Hepatocyte (in vitro differentiated cells): ENCODE measurements at regions not wholly inside any gene's neighbourhood (a gene's known extent, or its start where the extent isn't known, plus 50 kb on each side); places are given as distances from the start of the nearest gene placed in this dataset.

Experiments used
- DNase-seq: peaks from one replicate; pipeline ENCODE4 v3.0.0-alpha.2; 2016; ENCODE audit warnings: low spot score
- H2AFZ ChIP-seq: fragments of 200-600 bp; sonication (generic); 2 replicates; pipeline ENCODE4 v1.6.0; 2016; ENCODE audit warnings: antibody characterized with exemption, mild to moderate bottlenecking
- H3K27ac ChIP-seq: fragments of 200-600 bp; sonication (generic); 2 replicates; pipeline ENCODE4 v1.5.1; 2016; ENCODE audit warnings: mild to moderate bottlenecking
- H3K27me3 ChIP-seq: fragments of 200-600 bp; sonication (generic); 2 replicates; pipeline ENCODE4 v1.6.1; 2016
- H3K36me3 ChIP-seq: fragments of 200-600 bp; sonication (generic); replicated peaks from 2 replicates; pipeline ENCODE4 v1.5.1; 2016; ENCODE audit warnings: low read depth; ENCODE audit not compliant: insufficient read depth
- H3K4me1 ChIP-seq: fragments of 200-600 bp; sonication (generic); 2 replicates; pipeline ENCODE4 v1.5.1; 2016; ENCODE audit warnings: mild to moderate bottlenecking, moderate library complexity; ENCODE audit not compliant: insufficient read depth
- H3K4me2 ChIP-seq: fragments of 200-600 bp; sonication (generic); 2 replicates; pipeline ENCODE4 v1.6.0; 2016
- H3K4me3 ChIP-seq: fragments of 200-600 bp; sonication (generic); 2 replicates; pipeline ENCODE4 v1.5.1; 2016; ENCODE audit warnings: mild to moderate bottlenecking
- H3K79me2 ChIP-seq: fragments of 200-600 bp; sonication (generic); 2 replicates; pipeline ENCODE4 v1.6.0; 2017; ENCODE audit warnings: mild to moderate bottlenecking
- H3K9me2 ChIP-seq: fragments of 200-600 bp; sonication (generic); replicated peaks from 2 replicates; pipeline ENCODE4 v1.6.0; 2017; ENCODE audit warnings: mild to moderate bottlenecking; ENCODE audit not compliant: insufficient read depth
- H3K9me3 ChIP-seq: fragments of 200-600 bp; sonication (generic); 2 replicates; pipeline ENCODE4 v1.5.1; 2016; ENCODE audit warnings: low read depth, mild to moderate bottlenecking
- H4K20me1 ChIP-seq: fragments of 200-600 bp; sonication (generic); 2 replicates; pipeline ENCODE4 v1.6.0; 2016; ENCODE audit warnings: mild to moderate bottlenecking; ENCODE audit not compliant: insufficient read depth, poor library complexity, severe bottlenecking
- EZH2 ChIP-seq: fragments of 200-600 bp; sonication (generic); IDR thresholded peaks from 2 replicates; pipeline ENCODE4 v1.6.1; 2016; ENCODE audit warnings: antibody characterized with exemption, mild to moderate bottlenecking, borderline replicate concordance
- EZH2phosphoT487 ChIP-seq: fragments of 200-600 bp; sonication (generic); IDR thresholded peaks from one replicate; pipeline ENCODE4 v1.6.1; 2018; ENCODE audit warnings: antibody characterized with exemption, mild to moderate bottlenecking, low read depth, moderate library complexity; ENCODE audit not compliant: unreplicated experiment, severe bottlenecking
- WGBS: methylation state at CpG from one replicate; pipeline ENCODE4 v1.1.6; 2016; ENCODE audit warnings: low lambda C conversion rate; ENCODE audit errors: missing lambda C conversion rate; 5-methylcytosine and 5-hydroxymethylcytosine counted together
- TF ChIP-seq, protein P1 (sequence below): fragments of 200-600 bp; sonication (generic); IDR thresholded peaks from 2 replicates; pipeline ENCODE4 v1.5.1; 2016; ENCODE audit warnings: antibody characterized with exemption, mild to moderate bottlenecking; ENCODE audit not compliant: poor library complexity

DNA sequence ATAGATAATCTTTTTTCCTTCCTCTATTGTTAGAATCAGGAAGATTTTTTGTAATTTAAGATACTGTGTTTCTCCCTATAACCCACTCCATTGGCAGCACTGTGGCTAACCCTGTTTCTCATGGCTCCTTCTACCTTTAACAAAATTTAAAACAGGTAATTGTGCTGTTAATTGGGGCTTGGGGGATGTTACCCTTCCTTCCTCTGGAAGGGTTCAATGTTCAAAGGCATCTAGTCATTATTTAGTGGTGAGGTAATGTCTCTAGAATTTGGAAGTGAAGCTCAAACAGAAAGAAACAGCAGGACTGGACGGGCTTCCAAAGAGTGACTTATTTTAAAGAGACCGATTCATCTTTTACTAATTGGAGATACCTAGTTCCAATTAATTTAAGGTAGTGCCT lies 166.4 kb downstream of the TRIML1 start:
- no peak for TF ChIP-seq EZH2
- TF ChIP-seq, protein P1, sequence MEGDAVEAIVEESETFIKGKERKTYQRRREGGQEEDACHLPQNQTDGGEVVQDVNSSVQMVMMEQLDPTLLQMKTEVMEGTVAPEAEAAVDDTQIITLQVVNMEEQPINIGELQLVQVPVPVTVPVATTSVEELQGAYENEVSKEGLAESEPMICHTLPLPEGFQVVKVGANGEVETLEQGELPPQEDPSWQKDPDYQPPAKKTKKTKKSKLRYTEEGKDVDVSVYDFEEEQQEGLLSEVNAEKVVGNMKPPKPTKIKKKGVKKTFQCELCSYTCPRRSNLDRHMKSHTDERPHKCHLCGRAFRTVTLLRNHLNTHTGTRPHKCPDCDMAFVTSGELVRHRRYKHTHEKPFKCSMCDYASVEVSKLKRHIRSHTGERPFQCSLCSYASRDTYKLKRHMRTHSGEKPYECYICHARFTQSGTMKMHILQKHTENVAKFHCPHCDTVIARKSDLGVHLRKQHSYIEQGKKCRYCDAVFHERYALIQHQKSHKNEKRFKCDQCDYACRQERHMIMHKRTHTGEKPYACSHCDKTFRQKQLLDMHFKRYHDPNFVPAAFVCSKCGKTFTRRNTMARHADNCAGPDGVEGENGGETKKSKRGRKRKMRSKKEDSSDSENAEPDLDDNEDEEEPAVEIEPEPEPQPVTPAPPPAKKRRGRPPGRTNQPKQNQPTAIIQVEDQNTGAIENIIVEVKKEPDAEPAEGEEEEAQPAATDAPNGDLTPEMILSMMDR, result no peak
- no peak for TF ChIP-seq EZH2phosphoT487
- Histone ChIP-seq H3K27me3 (no peaks in the 10 kb centered on the region), H3K4me2 (no peak overlapping the region), H3K79me2 (no peaks in the 10 kb centered on the region), H3K36me3 (no peaks in the 10 kb centered on the region), H3K27ac (no peak overlapping the region), H3K4me3 (no peak overlapping the region), H2AFZ (no peak overlapping the region), H4K20me1 (no peaks in the 10 kb centered on the region), H3K4me1 (no peaks in the 10 kb centered on the region), H3K9me2 (no peaks in the 10 kb centered on the region), H3K9me3 (no peaks in the 10 kb centered on the region)
- 78% methylated on average over 2 of the region's 2 CpGs for WGBS
- DNase-seq, result no peak

DNA sequence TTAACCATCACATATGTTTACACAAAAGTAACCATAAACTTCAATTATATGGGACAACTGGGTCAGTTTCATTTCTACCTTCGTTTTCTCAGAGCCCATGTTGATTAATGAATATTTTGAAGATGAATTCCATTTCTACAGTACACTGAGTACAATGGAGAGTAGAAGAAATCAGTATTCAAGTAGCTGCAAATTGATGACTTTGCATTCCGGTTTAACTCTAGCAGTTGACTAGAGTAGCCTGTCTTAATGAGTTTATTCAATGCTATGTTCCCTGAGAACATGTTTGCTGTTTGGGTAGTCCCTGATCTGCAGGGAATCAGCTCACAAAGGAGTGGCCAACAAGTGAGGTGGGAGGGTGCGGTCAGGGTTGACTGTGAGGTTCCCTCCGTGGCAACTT lies 168.3 kb downstream of the TRIML1 start:
- Histone ChIP-seq H3K27ac (no peak overlapping the region), H3K4me2 (no peak overlapping the region), H4K20me1 (no peaks in the 10 kb centered on the region), H3K27me3 (no peaks in the 10 kb centered on the region), H3K4me3 (no peak overlapping the region), H3K79me2 (no peaks in the 10 kb centered on the region), H2AFZ (no peak overlapping the region), H3K4me1 (no peaks in the 10 kb centered on the region), H3K9me3 (no peaks in the 10 kb centered on the region), H3K36me3 (no peaks in the 10 kb centered on the region), H3K9me2 (no peaks in the 10 kb centered on the region)
- TF ChIP-seq EZH2, result no peak
- TF ChIP-seq, protein P1, result no peak
- no peak for TF ChIP-seq EZH2phosphoT487
- 85% methylated on average over 4 of the region's 4 CpGs for WGBS
- DNase-seq, result no peak

DNA sequence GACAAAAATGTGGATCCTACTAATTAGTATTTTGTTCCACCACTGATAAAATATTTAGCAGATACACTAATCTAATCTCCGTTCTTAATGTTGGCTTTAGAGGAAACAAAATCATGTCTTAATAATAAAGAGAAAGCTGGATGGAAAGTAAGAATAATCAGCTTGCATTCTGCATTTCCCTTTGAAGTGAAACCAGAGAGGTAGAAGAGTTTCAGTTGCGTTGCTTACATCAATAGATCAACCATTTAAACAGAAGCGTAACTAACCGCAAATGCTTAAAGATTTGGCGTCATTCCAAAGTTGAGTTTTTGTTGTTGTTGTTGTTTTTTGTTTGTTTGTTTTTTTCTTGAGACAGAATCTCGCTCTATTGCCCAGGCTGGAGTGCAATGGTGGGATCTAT lies 168.9 kb downstream of the TRIML1 start:
- Histone ChIP-seq H3K27me3 (no peaks in the 10 kb centered on the region), H3K79me2 (no peaks in the 10 kb centered on the region), H3K36me3 (no peaks in the 10 kb centered on the region), H2AFZ (no peak overlapping the region), H3K9me3 (no peaks in the 10 kb centered on the region), H3K27ac (no peak overlapping the region), H3K4me2 (no peak overlapping the region), H3K4me1 (no peaks in the 10 kb centered on the region), H3K9me2 (no peaks in the 10 kb centered on the region), H3K4me3 (no peak overlapping the region), H4K20me1 (no peaks in the 10 kb centered on the region)
- TF ChIP-seq, protein P1, result no peak
- TF ChIP-seq EZH2, result no peak
- TF ChIP-seq EZH2phosphoT487, result no peak
- DNase-seq, result no peak
- 86% methylated on average over 6 of the region's 6 CpGs for WGBS

GRCh38 chr4:188316391-188316790 lies 177.2 kb downstream of the TRIML1 start:
- Histone ChIP-seq H3K27me3 (no peaks in the 10 kb centered on the region), H3K79me2 (no peaks in the 10 kb centered on the region), H3K4me2 (no peak overlapping the region), H3K9me2 (no peaks in the 10 kb centered on the region), H3K4me3 (no peak overlapping the region), H3K36me3 (no peaks in the 10 kb centered on the region), H2AFZ (no peak overlapping the region), H3K9me3 (no peaks in the 10 kb centered on the region), H4K20me1 (no peaks in the 10 kb centered on the region), H3K4me1 (no peaks in the 10 kb centered on the region), H3K27ac (no peak overlapping the region)
- DNase-seq, result no peak
- TF ChIP-seq, protein P1, result no peak
- TF ChIP-seq EZH2phosphoT487, result no peak
- TF ChIP-seq EZH2, result no peak
- 98% methylated on average over 2 of the region's 2 CpGs for WGBS
